Transverse colon (tissue), 4 donors: ENCODE measurements at regions not wholly inside any gene's neighbourhood (a gene's known extent, or its start where the extent isn't known, plus 50 kb on each side); places are given as distances from the start of the nearest gene placed in this dataset.

Experiments used
- DNase-seq: peaks from one replicate; pipeline ENCODE4 v3.0.0-alpha.2; 2019
- H3K27ac ChIP-seq, 4 donors: fragments of 200-600 bp; sonication (generic); 2 replicates each; pipeline ENCODE4 v1.5.1; 2016 to 2018; ENCODE audit warnings: inconsistent platforms in 4 of 4
- H3K27me3 ChIP-seq: fragments of 200-600 bp; sonication (generic); 2 replicates; pipeline ENCODE4 v1.5.1; 2017; ENCODE audit warnings: inconsistent platforms
- H3K36me3 ChIP-seq, 4 donors: fragments of 200-600 bp; sonication (generic); 2 replicates each; pipeline ENCODE4 v1.5.1; 2017 to 2019; ENCODE audit warnings: inconsistent platforms in 4 of 4
- H3K4me1 ChIP-seq, 4 donors: fragments of 200-600 bp; sonication (generic); 2 replicates each; pipeline ENCODE4 v1.5.1; 2017 to 2020; ENCODE audit warnings: inconsistent platforms in 4 of 4
- H3K4me3 ChIP-seq, 4 donors: fragments of 200-600 bp; sonication (generic); 1 replicate in 1 of 4; 2 replicates in 3 of 4; pipeline versions ENCODE4 v1.5.1 to v1.6.1; 2017 to 2019; ENCODE audit warnings: inconsistent platforms in 4 of 4
- H3K9me3 ChIP-seq, 2 donors: fragments of 200-600 bp; sonication (generic); 2 replicates each; pipeline ENCODE4 v1.5.1; 2017 to 2019; ENCODE audit warnings: inconsistent platforms in 2 of 2
- EP300 ChIP-seq: sonication (generic); formaldehyde crosslinking; IDR thresholded peaks from one replicate; pipeline ENCODE4 v1.6.1; 2017; ENCODE audit warnings: antibody characterized with exemption, low read depth
- POLR2A ChIP-seq: fragments of 450-650 bp; IDR thresholded peaks from one replicate; pipeline ENCODE4 v1.6.1; 2016; ENCODE audit warnings: antibody characterized with exemption, mild to moderate bottlenecking, moderate library complexity
- POLR2AphosphoS5 ChIP-seq, 3 donors: sonication (generic); formaldehyde crosslinking; IDR thresholded peaks; one replicate each; pipeline ENCODE4 v1.6.1; 2016; ENCODE audit warnings: antibody characterized with exemption in 3 of 3
- WGBS, 2 donors: methylation state at CpG; one replicate each; pipeline ENCODE4 v1.1.5; 2018; ENCODE audit warnings: low coverage in 1 of 2; 5-methylcytosine and 5-hydroxymethylcytosine counted together
- in situ Hi-C, 4 donors: fragments of 200-750 bp; cut with MboI; loops; one replicate each; pipeline versions ENCODE4 v1.15.0 to v1.15.1; 2017; ENCODE audit warnings: low sequenced_read_pairs in 3 of 4, low pct_ligation_motif_present in 1 of 4, low pct_unique_long_range_greater_than_20kb in 1 of 4
- intact Hi-C: fragments of 100-400 bp; cut with DNase I; formaldehyde crosslinking; loops from one replicate; pipeline ENCODE4 v1.15.1; 2023; ENCODE audit warnings: low total_unique reads
- TF ChIP-seq, protein P1 (sequence below), 5 experiments: fragments of 200-600 bp in 3 of 5; fragments of 450-650 bp in 2 of 5; sonication (generic) in 3 of 5; IDR thresholded peaks; 1 replicate in 2 of 5; 2 replicates in 3 of 5; pipeline ENCODE4 v1.5.1; 2016 to 2017; ENCODE audit warnings: antibody characterized with exemption in 5 of 5, inconsistent platforms in 3 of 5, mild to moderate bottlenecking in 2 of 5, moderate library complexity in 1 of 5

DNA sequence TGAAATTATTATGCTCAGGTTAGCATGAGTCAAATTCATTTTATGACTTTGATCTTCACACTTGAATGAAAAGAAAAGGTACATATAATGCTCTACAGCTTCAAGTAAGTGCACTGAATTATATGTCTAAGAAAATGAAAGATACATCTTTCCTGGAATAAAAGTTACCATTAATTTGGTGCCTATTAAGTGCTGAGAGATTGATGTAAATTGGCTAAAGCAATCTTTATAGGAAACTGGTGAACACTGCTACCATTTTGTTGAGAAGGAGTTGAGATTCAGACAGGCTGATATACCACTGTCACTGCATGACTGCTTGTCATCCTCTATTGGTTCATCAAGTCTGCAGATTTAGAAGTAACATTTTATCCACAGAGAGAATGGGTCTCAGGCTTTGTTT is 416.8 kb upstream of the SPRY2 start:
- TF ChIP-seq POLR2AphosphoS5 (IDR thresholded peaks at IDR 0.05) (no peak), EP300 (no peak), POLR2A (no peak)
- TF ChIP-seq, protein P1, sequence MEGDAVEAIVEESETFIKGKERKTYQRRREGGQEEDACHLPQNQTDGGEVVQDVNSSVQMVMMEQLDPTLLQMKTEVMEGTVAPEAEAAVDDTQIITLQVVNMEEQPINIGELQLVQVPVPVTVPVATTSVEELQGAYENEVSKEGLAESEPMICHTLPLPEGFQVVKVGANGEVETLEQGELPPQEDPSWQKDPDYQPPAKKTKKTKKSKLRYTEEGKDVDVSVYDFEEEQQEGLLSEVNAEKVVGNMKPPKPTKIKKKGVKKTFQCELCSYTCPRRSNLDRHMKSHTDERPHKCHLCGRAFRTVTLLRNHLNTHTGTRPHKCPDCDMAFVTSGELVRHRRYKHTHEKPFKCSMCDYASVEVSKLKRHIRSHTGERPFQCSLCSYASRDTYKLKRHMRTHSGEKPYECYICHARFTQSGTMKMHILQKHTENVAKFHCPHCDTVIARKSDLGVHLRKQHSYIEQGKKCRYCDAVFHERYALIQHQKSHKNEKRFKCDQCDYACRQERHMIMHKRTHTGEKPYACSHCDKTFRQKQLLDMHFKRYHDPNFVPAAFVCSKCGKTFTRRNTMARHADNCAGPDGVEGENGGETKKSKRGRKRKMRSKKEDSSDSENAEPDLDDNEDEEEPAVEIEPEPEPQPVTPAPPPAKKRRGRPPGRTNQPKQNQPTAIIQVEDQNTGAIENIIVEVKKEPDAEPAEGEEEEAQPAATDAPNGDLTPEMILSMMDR (IDR thresholded peaks at IDR 0.05) = no peak

DNA sequence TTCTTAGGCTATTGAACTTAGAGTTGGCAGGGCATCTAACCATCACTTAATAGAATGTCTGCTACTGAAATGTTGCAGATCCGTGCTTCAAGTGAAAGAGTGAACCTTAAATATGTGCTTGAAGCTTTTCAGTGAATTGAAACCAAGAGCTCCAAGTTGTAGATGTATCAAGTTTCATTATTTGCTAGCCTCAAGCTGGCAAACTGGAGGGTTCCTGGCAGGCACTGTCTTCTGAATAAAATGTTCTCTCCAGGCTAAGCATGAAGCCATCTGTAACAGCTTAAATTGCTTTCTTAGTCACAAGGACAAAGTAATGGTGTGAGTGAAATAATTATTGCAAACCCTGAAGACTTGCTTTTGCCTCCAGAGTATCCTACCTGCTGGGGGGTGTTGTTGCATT is 415.0 kb upstream of the SPRY2 start:
- Histone ChIP-seq H3K27me3 (no peaks in the 10 kb centered on the region), H3K9me3 (no peaks in the 10 kb centered on the region), H3K27ac (no peak overlapping the region), H3K36me3 (no peaks in the 10 kb centered on the region), H3K4me1 (no peaks in the 10 kb centered on the region), H3K4me3 (no peak overlapping the region)
- intact Hi-C loops (no loop called here), in situ Hi-C loops (no loop called here)
- TF ChIP-seq, protein P1 (IDR thresholded peaks at IDR 0.05) = no peak
- TF ChIP-seq EP300 (no peak), POLR2AphosphoS5 (IDR thresholded peaks at IDR 0.05) (no peak), POLR2A (no peak)
- 76 to 86% methylated on average over 1 of the region's 1 CpG for WGBS, 2 donors
- no peak for DNase-seq

More for the DNA sequence above, 416.8 kb upstream of the SPRY2 start:
- no peaks in the 10 kb centered on the region for H3K9me3 ChIP-seq
- intact Hi-C loops (no loop called here), in situ Hi-C loops (no loop called here)
- H3K27ac ChIP-seq = no peak overlapping the region
- H3K36me3 ChIP-seq = no peaks in the 10 kb centered on the region
- no peaks in the 10 kb centered on the region for H3K4me1 ChIP-seq
- DNase-seq = no peak
- H3K27me3 ChIP-seq = no peaks in the 10 kb centered on the region
- no peak overlapping the region for H3K4me3 ChIP-seq

DNA sequence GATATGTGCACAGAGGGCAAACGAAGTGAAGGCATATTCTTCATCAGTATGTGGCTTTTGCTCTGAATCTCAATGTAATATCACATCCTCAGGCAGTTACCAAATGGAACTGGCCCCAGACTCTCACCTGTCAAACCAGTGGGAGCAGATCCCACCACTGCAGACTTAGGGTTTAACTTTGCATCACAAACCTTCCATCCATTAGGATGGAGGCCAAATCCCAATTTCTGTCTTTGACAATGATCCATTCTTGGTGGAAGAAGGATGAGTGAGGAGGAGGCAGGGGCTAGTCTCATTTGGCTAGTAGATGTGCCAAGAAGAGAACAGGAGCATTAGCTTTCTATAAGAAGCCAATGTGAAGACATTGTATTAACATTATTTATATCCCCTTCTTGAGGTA is 413.5 kb upstream of the SPRY2 start:
- no peaks in the 10 kb centered on the region for H3K27me3 ChIP-seq
- in situ Hi-C loops = no loop called here
- H3K36me3 ChIP-seq = no peaks in the 10 kb centered on the region
- TF ChIP-seq POLR2AphosphoS5 (IDR thresholded peaks at IDR 0.05) (no peak), EP300 (no peak), POLR2A (no peak)
- TF ChIP-seq, protein P1 (IDR thresholded peaks at IDR 0.05) = no peak
- no peaks in the 10 kb centered on the region for H3K4me1 ChIP-seq
- H3K4me3 ChIP-seq = no peak overlapping the region
- H3K27ac ChIP-seq = no peak overlapping the region
- no peak for DNase-seq
- WGBS, 2 donors = 14 to 22% methylated on average over 1 of the region's 1 CpG
- intact Hi-C loops = no loop called here
- H3K9me3 ChIP-seq = no peaks in the 10 kb centered on the region

DNA sequence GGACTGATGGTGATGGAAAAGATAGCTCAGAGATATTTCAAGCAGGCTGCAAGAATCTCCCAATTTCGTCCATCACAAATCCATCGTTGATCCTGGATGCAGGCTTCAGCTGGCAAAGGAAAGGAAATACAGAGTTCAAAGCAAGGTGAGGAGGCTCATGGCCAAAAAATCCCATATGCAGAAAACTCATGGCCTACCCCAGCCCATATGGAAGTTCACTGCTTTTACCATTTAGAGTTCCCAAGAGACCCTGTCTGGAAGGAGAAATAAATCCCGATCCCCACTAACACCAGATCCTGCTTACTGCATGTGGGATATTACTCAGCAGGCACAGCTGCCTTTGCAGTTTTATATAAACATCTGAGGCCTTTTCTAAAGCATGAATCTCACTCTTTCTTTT is 412.9 kb upstream of the SPRY2 start:
- in situ Hi-C loops = no loop called here
- H3K9me3 ChIP-seq = no peaks in the 10 kb centered on the region
- H3K27me3 ChIP-seq = no peaks in the 10 kb centered on the region
- intact Hi-C loops = no loop called here
- DNase-seq = no peak
- H3K4me1 ChIP-seq = no peaks in the 10 kb centered on the region
- TF ChIP-seq POLR2AphosphoS5 (IDR thresholded peaks at IDR 0.05) (no peak), EP300 (no peak), POLR2A (no peak)
- TF ChIP-seq, protein P1 (IDR thresholded peaks at IDR 0.05) = no peak
- no peak overlapping the region for H3K27ac ChIP-seq
- 43 to 60% methylated on average over 2 to 3 of the region's 3 CpGs for WGBS, 2 donors
- no peak overlapping the region for H3K4me3 ChIP-seq
- H3K36me3 ChIP-seq = no peaks in the 10 kb centered on the region
